GM12878 (cell line): ENCODE measurements at regions not wholly inside any gene's neighbourhood (a gene's known extent, or its start where the extent isn't known, plus 50 kb on each side); places are given as distances from the start of the nearest gene placed in this dataset.

ENCODE experiments used
- ATAC-seq: fragments of 200-7000 bp; cut with Tn5 transposase; 3 replicates; pipeline ENCODE4 v1.9.1; 2020; ENCODE audit warnings: mild to moderate bottlenecking, moderate library complexity
- BruUV-seq: library from RNA; stranded (reverse); fragments of 400-500 nt; replicated peaks from 2 replicates; lab custom pipeline; 2021; lab: Mats Ljungman, UMichigan
- CTCF ChIA-PET: fragments of 300-600 bp; sonication (Branson Sonifier 250); formaldehyde crosslinking; extraction: SDS; loops from one replicate; lab custom pipeline; 2021; ENCODE audit warnings: inconsistent platforms; lab: Yijun Ruan, JAX
- POLR2A ChIA-PET: fragments of 350-600 bp; formaldehyde crosslinking; extraction: SDS; loops from one replicate; lab custom pipeline; 2021; ENCODE audit warnings: inconsistent platforms; lab: Charles Lee
- RAD21 ChIA-PET: fragments of 300-600 bp; sonication (Branson Sonifier 250); formaldehyde crosslinking; loops from one replicate; lab custom pipeline; 2023; ENCODE audit warnings: antibody characterized with exemption; ENCODE audit not compliant: unreplicated experiment; lab: Charles Lee
- SMC1A ChIA-PET: fragments of 300-600 bp; sonication (Branson Sonifier 250); formaldehyde crosslinking; loops from one replicate; lab custom pipeline; 2023; ENCODE audit not compliant: unreplicated experiment, uncharacterized antibody; lab: Charles Lee
- DNase-seq: peaks from one replicate; pipeline ENCODE4 v3.0.0-alpha.2; 2011; ENCODE audit warnings: low read depth, low spot score
- FAIRE-seq: peaks from 3 replicates; lab custom pipeline; 2011; peaks lifted over from hg19 to GRCh38; lab: Jason Lieb, UNC
- H2AFZ ChIP-seq: 2 replicates; pipeline ENCODE4 v1.6.0; 2011; ENCODE audit warnings: low read depth, low read length, control low read depth; ENCODE audit not compliant: control insufficient read depth
- H3K27ac ChIP-seq: 2 replicates; pipeline ENCODE4 v1.5.1; 2011; ENCODE audit warnings: control low read depth; ENCODE audit not compliant: control insufficient read depth, insufficient read depth
- H3K27me3 ChIP-seq, 2 experiments: replicated peaks in 1 of 2; 2 replicates each; pipeline versions ENCODE4 v1.6.0 to v1.6.1; 2011; ENCODE audit warnings: low read length in 1 of 2; ENCODE audit not compliant: control insufficient read depth in 2 of 2, insufficient read depth in 2 of 2
- H3K36me3 ChIP-seq, 2 experiments: 2 replicates each; pipeline ENCODE4 v1.5.1; 2011; ENCODE audit warnings: low read length in 1 of 2; ENCODE audit not compliant: control insufficient read depth in 2 of 2, insufficient read depth in 2 of 2
- H3K4me1 ChIP-seq: 2 replicates; pipeline ENCODE4 v1.6.1; 2011; ENCODE audit warnings: mild to moderate bottlenecking, low read length, moderate library complexity, mixed read lengths; ENCODE audit not compliant: control insufficient read depth, insufficient read depth
- H3K4me2 ChIP-seq: 2 replicates; pipeline ENCODE4 v1.6.0; 2011; ENCODE audit warnings: control low read depth; ENCODE audit not compliant: control insufficient read depth, insufficient read depth
- H3K4me3 ChIP-seq: fragments of 200-600 bp; sonication (generic); 2 replicates; pipeline ENCODE4 v1.5.1; 2016
- H3K79me2 ChIP-seq: 2 replicates; pipeline ENCODE4 v1.6.0; 2011; ENCODE audit warnings: low read length; ENCODE audit not compliant: control insufficient read depth, insufficient read depth
- H3K9ac ChIP-seq: 2 replicates; pipeline ENCODE4 v1.8.0; 2011; ENCODE audit warnings: low read length, control low read depth, mixed read lengths; ENCODE audit not compliant: control insufficient read depth, insufficient read depth
- H3K9me3 ChIP-seq: replicated peaks from 3 replicates; pipeline ENCODE4 v1.5.1; 2011; ENCODE audit warnings: mild to moderate bottlenecking, low read length; ENCODE audit not compliant: control insufficient read depth, insufficient read depth
- H4K20me1 ChIP-seq: 2 replicates; pipeline ENCODE4 v1.6.0; 2011; ENCODE audit not compliant: control insufficient read depth, insufficient read depth
- ATF7 ChIP-seq: fragments of 450-650 bp; IDR thresholded peaks from 2 replicates; pipeline ENCODE4 v1.6.1; 2016; ENCODE audit warnings: low read depth, mild to moderate bottlenecking
- BCL11A ChIP-seq: IDR thresholded peaks from 2 replicates; pipeline ENCODE4 v1.6.1; 2011; ENCODE audit warnings: low read depth, low read length
- BRCA1 ChIP-seq: IDR thresholded peaks from 2 replicates; pipeline ENCODE4 v1.6.1; 2011; ENCODE audit warnings: low read depth, low read length, improper control_type of control experiment
- GATAD2B ChIP-seq: fragments of 450-650 bp; conservative IDR thresholded peaks from 2 replicates; pipeline ENCODE4 v1.6.1; 2017; ENCODE audit warnings: low read depth, mild to moderate bottlenecking, moderate library complexity
- HDAC2 ChIP-seq: fragments of 200-600 bp; sonication (generic); IDR thresholded peaks from 2 replicates; pipeline ENCODE4 v1.6.1; 2017
- HDAC6 ChIP-seq: fragments of 200-600 bp; sonication (generic); IDR thresholded peaks from one replicate; pipeline ENCODE4 v1.8.0; 2017; ENCODE audit warnings: antibody characterized with exemption; ENCODE audit not compliant: unreplicated experiment
- MYB ChIP-seq: fragments of 150-350 bp; IDR thresholded peaks from 2 replicates; pipeline ENCODE4 v1.6.1; 2014; ENCODE audit warnings: mild to moderate bottlenecking, low read depth, low read length, borderline replicate concordance
- NFYA ChIP-seq: IDR thresholded peaks from 2 replicates; pipeline ENCODE4 v1.6.1; 2011; ENCODE audit warnings: low read depth, mild to moderate bottlenecking, low read length, improper control_type of control experiment, borderline replicate concordance
- NRF1 ChIP-seq: conservative IDR thresholded peaks from 2 replicates; pipeline ENCODE4 v1.6.1; 2011; ENCODE audit warnings: mild to moderate bottlenecking, low read depth, low read length, improper control_type of control experiment
- RELB ChIP-seq: fragments of 450-650 bp; IDR thresholded peaks from 2 replicates; pipeline ENCODE4 v1.6.1; 2017; ENCODE audit warnings: low read depth, mild to moderate bottlenecking, moderate library complexity
- RFX5 ChIP-seq: IDR thresholded peaks from 2 replicates; pipeline ENCODE4 v1.6.1; 2011; ENCODE audit warnings: low read depth, low read length, improper control_type of control experiment
- TCF7 ChIP-seq: IDR thresholded peaks from 2 replicates; pipeline ENCODE4 v1.6.1; 2014; ENCODE audit warnings: antibody characterized with exemption, borderline replicate concordance
- ZNF24 ChIP-seq: fragments of 450-650 bp; IDR thresholded peaks from 2 replicates; pipeline ENCODE4 v1.6.1; 2017; ENCODE audit warnings: antibody characterized with exemption, mild to moderate bottlenecking
- WGBS: methylation state at CpG from one replicate; pipeline ENCODE4 v1.1.6; 2016; ENCODE audit warnings: low lambda C conversion rate; ENCODE audit not compliant: insufficient replicate concordance, insufficient coverage; ENCODE audit errors: missing lambda C conversion rate; 5-methylcytosine and 5-hydroxymethylcytosine counted together
- in situ Hi-C: fragments of 300-500 bp; cut with MboI; formaldehyde crosslinking; loops from 9 replicates; pipeline ENCODE4 v1.14.3; 2018; ENCODE audit warnings: mixed read lengths
- intact Hi-C: fragments of 100-400 bp; cut with micrococcal nuclease; formaldehyde crosslinking; loops from one replicate; pipeline ENCODE4 v1.14.2; 2022; ENCODE audit not compliant: unreplicated experiment
- TF ChIP-seq, protein P1 (sequence below): IDR thresholded peaks from 2 replicates; pipeline ENCODE4 v1.6.1; 2011; ENCODE audit warnings: low read depth, low read length, improper control_type of control experiment, borderline replicate concordance

DNA sequence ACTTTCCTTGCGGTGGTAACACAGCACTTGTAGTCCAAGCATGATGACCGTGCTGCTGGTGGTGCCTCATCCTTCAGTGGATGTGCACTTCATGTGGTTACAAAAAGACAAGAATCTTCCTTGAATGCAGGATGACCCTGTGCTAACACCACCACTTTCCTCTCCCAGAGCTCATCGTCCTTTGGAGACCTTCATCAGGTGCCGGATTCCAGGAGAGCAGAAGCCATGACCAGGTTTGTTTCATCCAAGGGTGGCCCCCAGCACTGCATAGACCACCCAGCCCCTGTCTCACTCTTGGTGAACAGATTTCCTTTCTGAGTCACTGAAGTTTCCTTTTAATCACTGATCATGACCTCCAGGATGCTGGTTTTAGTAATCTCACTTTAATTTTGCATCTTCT, 101.2 kb upstream of the SYNDIG1 start:
- no peak overlapping the region for H3K4me3 ChIP-seq
- RAD21 ChIA-PET: no interaction called here
- BruUV-seq: no TSS peak
- POLR2A ChIA-PET: no interaction called here
- no peaks in the 10 kb centered on the region for H3K36me3 ChIP-seq
- ATAC-seq (no peak), DNase-seq (no peak), FAIRE-seq (no peak)
- WGBS: 38% methylated on average over 4 of the region's 4 CpGs
- H4K20me1 ChIP-seq: no peaks in the 10 kb centered on the region
- intact Hi-C loops (no loop called here), in situ Hi-C loops (no loop called here)
- no peaks in the 10 kb centered on the region for H3K27me3 ChIP-seq
- no peak overlapping the region for H3K4me2 ChIP-seq
- TF ChIP-seq BCL11A (no peak), RFX5 (no peak), HDAC6 (no peak), TCF7 (no peak), MYB (no peak), GATAD2B (no peak), BRCA1 (no peak), ATF7 (no peak), ZNF24 (no peak), NFYA (no peak), NRF1 (no peak), HDAC2 (no peak), RELB (no peak)
- TF ChIP-seq, protein P1, sequence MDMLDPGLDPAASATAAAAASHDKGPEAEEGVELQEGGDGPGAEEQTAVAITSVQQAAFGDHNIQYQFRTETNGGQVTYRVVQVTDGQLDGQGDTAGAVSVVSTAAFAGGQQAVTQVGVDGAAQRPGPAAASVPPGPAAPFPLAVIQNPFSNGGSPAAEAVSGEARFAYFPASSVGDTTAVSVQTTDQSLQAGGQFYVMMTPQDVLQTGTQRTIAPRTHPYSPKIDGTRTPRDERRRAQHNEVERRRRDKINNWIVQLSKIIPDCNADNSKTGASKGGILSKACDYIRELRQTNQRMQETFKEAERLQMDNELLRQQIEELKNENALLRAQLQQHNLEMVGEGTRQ: no peak
- H3K9me3 ChIP-seq: no peaks in the 10 kb centered on the region; the same call in 2 of the 3 replicates
- H3K27ac ChIP-seq: no peak overlapping the region
- SMC1A ChIA-PET: no interaction called here
- no peak overlapping the region for H2AFZ ChIP-seq
- no peaks in the 10 kb centered on the region for H3K79me2 ChIP-seq
- H3K4me1 ChIP-seq: no peaks in the 10 kb centered on the region
- no peak overlapping the region for H3K9ac ChIP-seq
- CTCF ChIA-PET: no interaction called here
